ENCODE measurements at regions not wholly inside any gene's neighbourhood (a gene's known extent, or its start where the extent isn't known, plus 50 kb on each side); places are given as distances from the start of the nearest gene placed in this dataset.

DNA sequence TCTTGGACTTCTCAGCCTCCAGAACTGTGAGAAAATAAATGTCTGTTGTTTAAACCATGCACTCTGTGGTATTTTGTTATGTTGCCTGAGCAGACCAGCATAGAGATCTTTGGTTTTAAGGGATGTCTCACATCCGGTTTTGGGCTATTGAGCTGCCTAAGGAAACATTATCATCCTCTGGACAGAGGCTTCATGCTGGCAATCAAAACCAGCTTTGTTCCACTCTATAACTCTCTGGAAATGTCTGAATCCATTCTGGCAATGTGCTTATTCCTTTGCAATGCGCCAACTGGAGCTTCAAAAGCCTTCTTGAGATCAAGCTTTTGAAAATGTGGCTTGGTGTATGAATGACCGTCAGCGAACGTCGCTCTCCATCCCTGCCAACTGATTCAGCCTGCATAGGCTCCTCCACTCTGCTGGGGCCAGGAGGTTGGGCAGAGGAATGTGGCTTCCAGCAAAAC, 183.6 kb upstream of the MGAT5 start:
- TF ChIP-seq CTCF (IDR thresholded peaks at IDR 0.05; ENCODE audit: low read length, missing control alignments): no peak
- H3K4me3 ChIP-seq (replicated peaks; ENCODE audit: low read depth, low read length): no peak overlapping the region
- DNase-seq (ENCODE audit: low read depth): no peak

DNA sequence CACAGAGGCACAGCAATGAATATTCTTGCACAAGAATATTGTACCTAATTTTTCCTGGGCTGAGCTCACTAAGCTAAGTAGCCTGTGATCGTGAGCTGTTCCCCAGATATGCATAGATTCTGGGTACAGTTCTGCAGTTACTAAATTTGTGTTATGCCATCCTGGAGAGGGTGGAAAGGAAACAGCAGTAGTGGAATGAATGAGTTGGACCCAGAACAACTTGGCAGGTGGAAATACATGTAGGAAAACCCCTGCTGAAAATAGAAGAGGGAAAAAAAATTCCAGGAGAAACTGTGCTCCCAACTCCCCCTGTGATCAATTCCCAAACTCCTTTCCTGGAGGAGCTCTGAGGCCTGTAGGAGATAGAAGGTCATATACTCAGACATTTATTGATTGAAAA, 181.5 kb upstream of the MGAT5 start:
- DNase-seq (ENCODE audit: low read depth): no peak
- H3K4me3 ChIP-seq (replicated peaks; ENCODE audit: low read depth, low read length): no peak overlapping the region
- no peak for TF ChIP-seq CTCF (IDR thresholded peaks at IDR 0.05; ENCODE audit: low read length, missing control alignments)

DNA sequence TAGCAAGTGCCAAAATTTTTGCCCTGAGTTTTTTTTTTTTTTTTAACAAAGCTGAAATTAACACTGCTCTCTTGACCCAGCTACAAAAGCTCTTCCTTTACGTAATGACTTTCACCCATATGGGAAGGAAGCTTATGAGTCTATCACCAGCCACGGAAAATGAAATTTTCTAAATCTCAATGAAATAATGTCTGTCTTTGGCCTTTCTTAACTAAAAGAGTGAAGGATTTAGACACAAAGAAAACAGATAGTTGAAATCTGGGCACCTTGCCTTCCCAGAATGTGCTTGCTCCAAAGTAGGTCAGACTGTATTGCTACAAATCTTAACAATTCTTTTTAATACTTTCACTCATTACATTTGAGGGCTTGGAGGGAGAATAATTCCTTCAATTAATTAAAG, 180.8 kb upstream of the MGAT5 start:
- DNase-seq (ENCODE audit: low read depth): no peak
- no peak for TF ChIP-seq CTCF (IDR thresholded peaks at IDR 0.05; ENCODE audit: low read length, missing control alignments)
- no peak overlapping the region for H3K4me3 ChIP-seq (replicated peaks; ENCODE audit: low read depth, low read length)

GRCh38 chr2:134074619-134075018, 179.3 kb upstream of the MGAT5 start:
- H3K4me3 ChIP-seq (replicated peaks; ENCODE audit: low read depth, low read length): no peak overlapping the region
- no peak for DNase-seq (ENCODE audit: low read depth)
- no peak for TF ChIP-seq CTCF (IDR thresholded peaks at IDR 0.05; ENCODE audit: low read length, missing control alignments)

DNA sequence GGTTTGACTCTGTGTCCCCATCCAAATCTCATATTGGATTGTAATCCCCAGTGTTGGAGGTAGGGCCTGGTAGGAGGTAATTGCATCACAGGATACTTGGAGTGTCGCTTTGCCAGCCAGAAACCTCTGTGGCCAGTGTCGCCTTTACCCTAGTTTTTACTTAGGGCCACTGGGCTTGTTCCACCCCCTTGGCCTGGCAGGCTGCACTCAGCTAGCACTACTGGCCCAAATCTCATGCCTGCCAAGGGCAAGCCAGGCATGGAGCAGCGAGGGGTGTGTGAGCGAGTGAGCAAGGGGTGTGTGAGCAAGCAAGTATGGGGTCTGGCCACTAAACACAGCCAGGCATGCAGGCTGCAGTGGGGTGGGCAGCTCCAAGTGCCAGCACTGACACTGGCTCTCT, 178.7 kb upstream of the MGAT5 start:
- no peak for DNase-seq (ENCODE audit: low read depth)
- no peak for TF ChIP-seq CTCF (IDR thresholded peaks at IDR 0.05; ENCODE audit: low read length, missing control alignments)
- no peak overlapping the region for H3K4me3 ChIP-seq (replicated peaks; ENCODE audit: low read depth, low read length)

GRCh38 chr2:134078354-134078753, 175.5 kb upstream of the MGAT5 start:
- H3K4me3 ChIP-seq (replicated peaks; ENCODE audit: low read depth, low read length): no peak overlapping the region
- no peak for TF ChIP-seq CTCF (IDR thresholded peaks at IDR 0.05; ENCODE audit: low read length, missing control alignments)
- DNase-seq (ENCODE audit: low read depth): no peak

DNA sequence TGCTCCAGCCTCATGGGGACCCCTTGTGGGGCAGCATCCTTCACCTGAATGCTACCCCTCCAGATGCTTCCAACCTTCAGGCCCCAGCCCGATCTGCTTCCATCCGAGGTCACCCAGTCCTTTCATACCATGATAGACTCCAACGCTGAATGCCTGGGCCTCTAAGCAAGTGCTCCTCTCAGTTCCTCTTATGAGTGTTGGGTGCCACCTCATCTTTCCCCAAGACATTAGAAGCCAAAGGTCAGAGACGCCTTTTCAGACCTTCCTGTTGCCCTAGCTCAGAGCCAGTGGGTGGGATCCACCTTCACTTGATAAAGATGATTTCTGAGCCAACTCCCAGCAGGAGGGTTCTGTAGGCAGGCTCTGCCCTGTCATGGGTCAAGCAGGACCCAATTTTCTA, 174.5 kb upstream of the MGAT5 start:
- no peak for TF ChIP-seq CTCF (IDR thresholded peaks at IDR 0.05; ENCODE audit: low read length, missing control alignments)
- DNase-seq (ENCODE audit: low read depth): no peak
- H3K4me3 ChIP-seq (replicated peaks; ENCODE audit: low read depth, low read length): no peak overlapping the region
